Activated naive CD4-positive, alpha-beta T cell treated with anti-CD3 and anti-CD28 coated beads for 36 hours (primary cell): ENCODE measurements at regions not wholly inside any gene's neighbourhood (a gene's known extent, or its start where the extent isn't known, plus 50 kb on each side); places are given as distances from the start of the nearest gene placed in this dataset.
"Not testable (repeated sequence)": the region's sequence is repeated elsewhere in the genome, so short reads cannot be mapped to it uniquely, and the experiment has no call there.

Experiments
- CTCF ChIA-PET: fragments of 350-600 bp; sonication (Branson Sonifier 250); formaldehyde crosslinking; loops from one replicate; lab custom pipeline; 2021; ENCODE audit warnings: antibody characterized with exemption; lab: Charles Lee
- DNase-seq: peaks from one replicate; pipeline ENCODE4 v3.0.0-alpha.2; 2020
- H3K27ac Mint-ChIP-seq: one replicate; pipeline ENCODE4 v1.8.0; 2021; ENCODE audit warnings: mild to moderate bottlenecking, mixed read lengths
- H3K27me3 Mint-ChIP-seq: one replicate; pipeline ENCODE4 v1.8.0; 2021; ENCODE audit warnings: low read depth, mixed read lengths
- H3K36me3 Mint-ChIP-seq: one replicate; pipeline ENCODE4 v1.8.0; 2021; ENCODE audit warnings: low read depth, mixed read lengths
- H3K4me1 Mint-ChIP-seq: one replicate; pipeline ENCODE4 v1.8.0; 2021; ENCODE audit warnings: low read depth, mixed read lengths
- H3K4me3 Mint-ChIP-seq: one replicate; pipeline ENCODE4 v1.8.0; 2021; ENCODE audit warnings: mild to moderate bottlenecking, moderate library complexity, mixed read lengths
- H3K9me3 Mint-ChIP-seq: one replicate; pipeline ENCODE4 v1.8.0; 2021; ENCODE audit warnings: mixed read lengths
- intact Hi-C: fragments of 100-400 bp; cut with micrococcal nuclease; formaldehyde crosslinking; loops from one replicate; pipeline ENCODE4 v1.15.1; 2023

- no peak for DNase-seq
- Mint-ChIP-seq H3K36me3 (no peaks in the 10 kb centered on the region), H3K4me3 (no peak overlapping the region), H3K27ac (no peak overlapping the region), H3K4me1 (peaks cover 8% of the 10 kb centered on the region), H3K9me3 (no peaks in the 10 kb centered on the region), H3K27me3 (no peaks in the 10 kb centered on the region)
- intact Hi-C loops, result no loop called here
- CTCF ChIA-PET, result interaction anchor here (1.2 kb wide), 1 partner anchor 42 kb away, joined by 3 read pairs; no protein-coding TSS in a partner anchor
These were observed 82.8 kb upstream of the ATP1A1 start for GRCh38 chr1:116290085-116290705.

GRCh38 chr1:116291024-116291423, 82.0 kb upstream of the ATP1A1 start:
- Mint-ChIP-seq H3K27me3 (no peaks in the 10 kb centered on the region), H3K36me3 (no peaks in the 10 kb centered on the region), H3K4me1 (peaks cover 8% of the 10 kb centered on the region), H3K4me3 (no peak overlapping the region), H3K27ac (no peak overlapping the region), H3K9me3 (no peaks in the 10 kb centered on the region)
- CTCF ChIA-PET, result interaction anchor here (1.2 kb wide), 1 partner anchor 41 kb away, joined by 3 read pairs; no protein-coding TSS in a partner anchor
- intact Hi-C loops, result no loop called here
- DNase-seq, result no peak

DNA sequence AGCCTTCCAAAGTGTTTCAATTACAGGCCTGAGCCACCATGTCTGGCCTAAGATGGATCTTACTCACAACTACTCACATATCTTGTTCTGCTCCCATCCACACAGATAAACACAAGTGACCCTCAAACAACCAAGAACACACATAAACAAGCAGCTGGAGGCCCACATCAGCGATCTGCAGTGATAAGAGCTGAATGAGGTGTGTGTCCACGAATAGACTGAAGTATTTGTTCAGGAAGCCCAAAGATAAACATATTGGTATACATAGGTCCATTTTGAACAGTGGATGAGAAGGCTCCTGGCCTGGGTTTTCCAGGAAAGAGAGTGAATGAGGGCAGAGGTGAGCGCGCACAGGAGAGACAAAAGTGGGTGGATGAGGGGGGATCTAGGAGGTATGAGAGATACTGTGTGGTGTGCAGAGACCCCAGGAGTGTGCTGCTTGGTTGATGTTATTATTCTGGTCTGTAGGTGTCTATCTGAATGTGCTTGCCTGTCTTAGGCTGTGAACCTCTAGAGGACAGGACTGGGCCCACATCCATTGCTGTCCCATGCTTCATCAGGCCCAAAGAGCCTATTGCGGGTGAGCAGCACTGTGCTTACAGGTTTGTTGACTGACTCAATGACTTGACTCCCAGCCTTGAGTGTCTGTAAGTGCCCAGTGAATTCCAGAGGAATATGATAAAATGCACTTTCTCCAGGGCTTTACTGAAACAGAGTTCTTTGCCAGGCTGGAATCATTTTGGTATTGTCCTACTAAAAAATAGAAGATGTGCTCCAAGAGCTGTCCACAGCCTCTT, 79.9 kb upstream of the ATP1A1 start:
- Mint-ChIP-seq H3K27ac (no peak overlapping the region), H3K4me1 (peaks cover 5% of the 10 kb centered on the region), H3K4me3 (no peak overlapping the region), H3K27me3 (no peaks in the 10 kb centered on the region), H3K9me3 (no peaks in the 10 kb centered on the region), H3K36me3 (no peaks in the 10 kb centered on the region)
- no peak for DNase-seq
- intact Hi-C loops, result no loop called here
- CTCF ChIA-PET, result interaction anchor here (1.1 kb wide), 1 partner anchor 13 kb away, joined by 3 read pairs; no protein-coding TSS in a partner anchor

- CTCF ChIA-PET, result no interaction called here
- no peaks in the 10 kb centered on the region for H3K27me3 Mint-ChIP-seq
- no peak overlapping the region for H3K27ac Mint-ChIP-seq
These were observed 75.4 kb upstream of the ATP1A1 start for GRCh38 chr1:116297495-116298212.

GRCh38 chr1:116298213-116298579, 74.8 kb upstream of the ATP1A1 start:
- DNase-seq, H3K27me3 Mint-ChIP-seq, H3K9me3 Mint-ChIP-seq, H3K36me3 Mint-ChIP-seq, intact Hi-C loops, H3K27ac Mint-ChIP-seq, CTCF ChIA-PET, H3K4me3 Mint-ChIP-seq, H3K4me1 Mint-ChIP-seq: not testable (repeated sequence)

More at GRCh38 chr1:116297495-116298212, 75.4 kb upstream of the ATP1A1 start:
- no peak overlapping the region for H3K4me3 Mint-ChIP-seq
- no peaks in the 10 kb centered on the region for H3K9me3 Mint-ChIP-seq
- intact Hi-C loops, result no loop called here
- H3K4me1 Mint-ChIP-seq, result peaks cover 5% of the 10 kb centered on the region
- no peaks in the 10 kb centered on the region for H3K36me3 Mint-ChIP-seq
- no peak for DNase-seq

DNA sequence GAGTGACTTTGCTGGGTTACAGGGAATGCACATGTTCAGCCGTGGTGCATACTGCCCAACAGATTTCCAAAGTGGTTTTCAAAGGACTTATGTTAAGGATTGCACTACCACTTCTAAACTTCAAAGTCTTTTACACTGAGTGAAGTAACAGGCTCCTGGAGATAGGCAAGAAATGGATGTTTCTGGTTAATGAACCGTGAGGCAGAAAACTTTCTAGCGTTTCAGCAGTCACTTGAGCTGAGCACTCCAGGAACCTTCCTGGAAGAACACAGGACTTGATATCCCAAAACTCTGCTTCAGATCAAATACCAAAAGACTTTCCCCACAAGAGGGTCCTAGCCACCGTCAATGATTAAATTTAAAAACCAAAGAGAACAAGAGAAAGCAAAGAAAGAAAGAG, 74.3 kb upstream of the ATP1A1 start:
- Mint-ChIP-seq H3K27ac (no peak overlapping the region), H3K36me3 (no peaks in the 10 kb centered on the region), H3K4me3 (no peak overlapping the region), H3K4me1 (peaks cover 5% of the 10 kb centered on the region), H3K9me3 (no peaks in the 10 kb centered on the region), H3K27me3 (no peaks in the 10 kb centered on the region)
- no peak for DNase-seq
- intact Hi-C loops, result no loop called here
- CTCF ChIA-PET, result no interaction called here

GRCh38 chr1:116299248-116299647, 73.8 kb upstream of the ATP1A1 start:
- H3K36me3 Mint-ChIP-seq, result no peaks in the 10 kb centered on the region
- intact Hi-C loops, result no loop called here
- H3K4me3 Mint-ChIP-seq, result no peak overlapping the region
- no peak overlapping the region for H3K27ac Mint-ChIP-seq
- CTCF ChIA-PET, result no interaction called here
- no peaks in the 10 kb centered on the region for H3K27me3 Mint-ChIP-seq
- H3K4me1 Mint-ChIP-seq, result peaks cover 5% of the 10 kb centered on the region
- DNase-seq, result no peak
- no peaks in the 10 kb centered on the region for H3K9me3 Mint-ChIP-seq

GRCh38 chr1:116302281-116302680, 70.8 kb upstream of the ATP1A1 start:
- intact Hi-C loops, result no loop called here
- Mint-ChIP-seq H3K27ac (no peak overlapping the region), H3K4me1 (peaks cover 5% of the 10 kb centered on the region), H3K36me3 (no peaks in the 10 kb centered on the region), H3K4me3 (no peak overlapping the region), H3K27me3 (no peaks in the 10 kb centered on the region), H3K9me3 (no peaks in the 10 kb centered on the region)
- CTCF ChIA-PET, result no interaction called here
- no peak for DNase-seq

- CTCF ChIA-PET, result interaction anchor here (1.0 kb wide), 1 partner anchor 12 kb away, joined by 3 read pairs; no protein-coding TSS in a partner anchor
These were observed 66.9 kb upstream of the ATP1A1 start for GRCh38 chr1:116306102-116306501.

DNA sequence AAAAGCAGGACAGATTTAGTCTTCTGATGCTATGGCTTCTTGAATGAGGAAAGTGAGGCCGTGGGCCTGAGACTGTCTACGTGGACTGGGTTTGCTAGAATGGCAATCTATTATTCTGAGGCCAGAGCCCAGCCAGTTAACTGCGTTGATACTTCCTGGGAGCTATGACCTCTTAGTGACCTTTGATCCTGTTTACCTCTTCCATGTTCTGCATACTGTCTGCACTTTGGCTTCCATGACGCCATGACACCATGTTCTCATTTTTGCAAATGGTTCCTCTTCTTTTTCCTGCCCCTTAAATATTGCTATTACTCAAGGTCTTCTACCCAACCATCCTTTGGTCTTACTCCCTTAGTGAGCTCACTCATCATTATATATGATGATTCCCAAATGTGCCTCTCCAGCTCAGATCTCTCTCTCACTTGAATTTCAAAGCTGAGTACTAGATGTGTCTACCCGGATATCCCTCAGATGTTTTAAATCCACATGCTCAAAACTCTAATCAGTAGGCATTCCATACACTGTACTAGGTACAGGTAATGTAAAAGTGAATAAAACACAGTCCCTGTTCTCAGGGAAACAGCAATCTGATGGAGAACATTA, 66.1 kb upstream of the ATP1A1 start:
- Mint-ChIP-seq H3K36me3 (no peaks in the 10 kb centered on the region), H3K4me1 (peaks cover 19% of the 10 kb centered on the region), H3K27me3 (no peaks in the 10 kb centered on the region), H3K9me3 (no peaks in the 10 kb centered on the region), H3K27ac (no peak overlapping the region), H3K4me3 (no peak overlapping the region)
- intact Hi-C loops, result no loop called here
- CTCF ChIA-PET, result interaction anchor here (0.6 to 1.0 kb wide), 2 partner anchors 13 to 277 kb away, joined by 3 to 4 read pairs; no protein-coding TSS in a partner anchor
- no peak for DNase-seq

More at GRCh38 chr1:116306102-116306501, 66.9 kb upstream of the ATP1A1 start:
- Mint-ChIP-seq H3K36me3 (no peaks in the 10 kb centered on the region), H3K27ac (no peak overlapping the region), H3K4me1 (peaks cover 17% of the 10 kb centered on the region), H3K27me3 (no peaks in the 10 kb centered on the region), H3K9me3 (no peaks in the 10 kb centered on the region), H3K4me3 (no peak overlapping the region)
- DNase-seq, result no peak
- intact Hi-C loops, result no loop called here

DNA sequence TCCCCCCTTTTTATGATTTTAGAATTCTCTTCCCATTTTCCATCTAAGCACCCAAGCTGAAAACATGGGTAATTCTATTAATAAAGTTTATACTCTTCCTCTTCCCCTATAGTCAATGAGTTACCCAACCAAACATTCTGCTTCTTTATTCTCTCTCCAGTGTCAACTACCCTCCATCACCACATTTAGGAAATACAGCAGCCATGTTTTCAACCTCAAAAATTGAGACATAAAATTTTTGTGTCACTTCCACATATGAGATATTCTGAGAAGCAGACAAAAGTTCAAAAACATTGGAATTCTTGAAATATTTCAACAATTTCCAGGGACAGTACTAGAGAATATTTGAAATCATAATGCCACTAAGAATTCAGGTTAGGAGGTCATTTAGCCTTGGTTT, 64.8 kb upstream of the ATP1A1 start:
- H3K36me3 Mint-ChIP-seq, result no peaks in the 10 kb centered on the region
- H3K27me3 Mint-ChIP-seq, result no peaks in the 10 kb centered on the region
- intact Hi-C loops, result no loop called here
- CTCF ChIA-PET, result no interaction called here
- H3K4me1 Mint-ChIP-seq, result peaks cover 19% of the 10 kb centered on the region
- no peak overlapping the region for H3K4me3 Mint-ChIP-seq
- no peak for DNase-seq
- H3K9me3 Mint-ChIP-seq, result no peaks in the 10 kb centered on the region
- H3K27ac Mint-ChIP-seq, result no peak overlapping the region
